HFFc6 (cell line): ENCODE measurements at regions not wholly inside any gene's neighbourhood (a gene's known extent, or its start where the extent isn't known, plus 50 kb on each side); places are given as distances from the start of the nearest gene placed in this dataset.
A peak's percentile ranks its signal among the peaks of the same experiment; 100 is the strongest.

Experiments used
- DNase-seq: peaks from one replicate; pipeline ENCODE4 v3.0.0-alpha.2; 2018
- H3K27ac Mint-ChIP-seq: 2 replicates; pipeline ENCODE4 v1.8.0; 2020; ENCODE audit warnings: mild to moderate bottlenecking, mixed read lengths
- H3K27me3 Mint-ChIP-seq: 2 replicates; pipeline ENCODE4 v1.8.0; 2021; ENCODE audit warnings: mild to moderate bottlenecking, moderate library complexity, mixed read lengths; ENCODE audit not compliant: insufficient read depth
- H3K36me3 Mint-ChIP-seq: 2 replicates; pipeline ENCODE4 v1.8.0; 2021; ENCODE audit warnings: low read depth, mixed read lengths
- H3K4me1 Mint-ChIP-seq: 2 replicates; pipeline ENCODE4 v1.8.0; 2020; ENCODE audit warnings: low read depth, mixed read lengths
- H3K4me3 Mint-ChIP-seq: 2 replicates; pipeline ENCODE4 v1.8.0; 2020; ENCODE audit warnings: mild to moderate bottlenecking, moderate library complexity, mixed read lengths
- H3K9me3 Mint-ChIP-seq: 2 replicates; pipeline ENCODE4 v1.8.0; 2020; ENCODE audit warnings: mild to moderate bottlenecking, mixed read lengths
- TF ChIP-seq, protein P1 (sequence below): fragments of 200-600 bp; sonication (generic); IDR thresholded peaks from 2 replicates; pipeline ENCODE4 v1.5.0; 2021; ENCODE audit warnings: antibody characterized with exemption, mild to moderate bottlenecking

DNA sequence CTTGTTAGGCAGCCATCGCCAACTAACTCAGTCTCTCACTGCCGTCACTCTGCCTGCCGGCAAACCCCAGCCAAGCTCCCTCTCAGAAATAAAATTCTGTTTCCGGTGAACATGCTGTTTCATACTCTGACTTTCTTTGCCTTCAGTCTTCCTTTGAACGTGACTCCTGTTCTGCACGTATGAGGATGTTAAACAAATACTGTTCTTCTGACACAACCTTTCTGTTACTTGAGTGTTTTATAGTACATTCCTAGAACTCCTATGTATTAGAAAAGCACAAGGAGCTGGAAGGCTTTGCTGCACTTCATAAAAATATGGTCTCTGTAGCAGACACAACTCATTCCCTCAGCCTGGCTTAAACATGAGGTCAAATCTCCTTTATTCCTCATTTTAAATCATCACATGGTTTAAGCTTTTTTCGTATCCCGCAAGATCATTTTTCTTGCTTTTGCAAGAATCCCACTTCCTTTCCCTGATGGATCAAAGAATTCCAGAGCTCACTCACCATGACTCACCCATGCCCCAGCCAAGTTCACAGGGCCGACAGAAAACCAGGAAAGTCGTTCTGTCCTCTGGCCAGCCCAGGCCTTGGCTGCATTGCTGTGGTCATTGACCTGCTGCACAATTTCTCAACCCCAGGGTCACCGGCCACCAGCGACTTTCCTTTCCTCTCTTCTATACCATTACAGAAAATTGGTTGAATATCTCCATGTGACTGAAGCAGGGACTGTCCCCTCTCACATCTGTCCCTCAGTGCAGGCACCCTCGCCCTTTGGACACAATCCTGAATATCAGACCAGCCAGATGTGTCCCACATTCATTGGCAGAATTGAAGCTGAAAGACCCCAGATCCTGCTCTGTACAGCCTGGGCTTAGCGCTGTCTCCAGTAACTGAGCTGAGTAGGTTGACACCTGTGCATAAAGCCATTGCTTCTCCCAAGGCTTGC, 183.1 kb upstream of the ARL4C start:
- TF ChIP-seq, protein P1, sequence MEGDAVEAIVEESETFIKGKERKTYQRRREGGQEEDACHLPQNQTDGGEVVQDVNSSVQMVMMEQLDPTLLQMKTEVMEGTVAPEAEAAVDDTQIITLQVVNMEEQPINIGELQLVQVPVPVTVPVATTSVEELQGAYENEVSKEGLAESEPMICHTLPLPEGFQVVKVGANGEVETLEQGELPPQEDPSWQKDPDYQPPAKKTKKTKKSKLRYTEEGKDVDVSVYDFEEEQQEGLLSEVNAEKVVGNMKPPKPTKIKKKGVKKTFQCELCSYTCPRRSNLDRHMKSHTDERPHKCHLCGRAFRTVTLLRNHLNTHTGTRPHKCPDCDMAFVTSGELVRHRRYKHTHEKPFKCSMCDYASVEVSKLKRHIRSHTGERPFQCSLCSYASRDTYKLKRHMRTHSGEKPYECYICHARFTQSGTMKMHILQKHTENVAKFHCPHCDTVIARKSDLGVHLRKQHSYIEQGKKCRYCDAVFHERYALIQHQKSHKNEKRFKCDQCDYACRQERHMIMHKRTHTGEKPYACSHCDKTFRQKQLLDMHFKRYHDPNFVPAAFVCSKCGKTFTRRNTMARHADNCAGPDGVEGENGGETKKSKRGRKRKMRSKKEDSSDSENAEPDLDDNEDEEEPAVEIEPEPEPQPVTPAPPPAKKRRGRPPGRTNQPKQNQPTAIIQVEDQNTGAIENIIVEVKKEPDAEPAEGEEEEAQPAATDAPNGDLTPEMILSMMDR, result no peak
- Mint-ChIP-seq H3K27me3 (no peaks in the 10 kb centered on the region), H3K4me3 (no peak overlapping the region), H3K9me3 (no peaks in the 10 kb centered on the region), H3K36me3 (peaks cover 5% of the 10 kb centered on the region), H3K4me1 (peaks cover 32% of the 10 kb centered on the region), H3K27ac (no peak overlapping the region)
- peak; percentile 93 for DNase-seq

DNA sequence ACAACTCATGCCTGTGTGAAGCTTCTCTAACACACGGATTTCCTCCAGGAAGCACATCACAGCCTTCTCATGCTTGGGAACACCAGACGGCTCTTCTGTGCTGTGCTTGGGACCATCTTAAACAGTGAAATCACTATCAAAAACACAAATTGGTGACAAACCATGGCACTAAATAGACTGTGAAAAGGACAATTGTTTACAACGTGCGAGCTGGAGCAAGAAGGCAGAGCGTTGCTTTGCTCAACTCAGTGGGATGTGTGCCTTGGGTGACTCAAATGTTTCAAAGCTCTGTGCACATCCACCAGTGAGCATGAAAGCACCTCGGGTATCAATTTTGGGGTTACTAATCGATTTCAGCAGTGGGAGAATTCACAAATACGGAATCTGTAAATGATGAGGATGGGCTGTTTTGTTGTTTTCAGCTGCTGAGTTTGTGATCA, 182.4 kb upstream of the ARL4C start:
- Mint-ChIP-seq H3K27ac (no peak overlapping the region), H3K27me3 (no peaks in the 10 kb centered on the region), H3K4me3 (no peak overlapping the region), H3K9me3 (no peaks in the 10 kb centered on the region), H3K4me1 (peaks cover 36% of the 10 kb centered on the region), H3K36me3 (peaks cover 5% of the 10 kb centered on the region)
- DNase-seq, result no peak
- TF ChIP-seq, protein P1, result no peak

DNA sequence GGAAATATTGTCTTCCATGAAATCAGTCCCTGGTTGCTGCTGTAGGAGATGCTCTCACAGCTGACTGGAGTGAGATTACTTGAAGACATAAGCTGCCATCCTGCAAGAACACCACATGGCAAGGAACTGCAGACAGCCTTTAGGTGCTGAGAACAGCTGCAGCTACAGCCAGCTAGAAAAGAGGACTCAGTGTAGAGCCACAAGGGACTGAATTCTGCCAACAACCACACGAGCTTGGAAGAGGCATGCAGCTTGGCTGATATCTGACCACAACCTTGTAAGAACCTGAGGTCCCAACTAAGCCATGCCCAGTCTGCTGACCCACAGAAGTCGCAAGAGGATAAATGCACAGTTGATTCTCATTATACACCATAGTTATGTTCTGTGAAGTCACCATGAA, 181.8 kb upstream of the ARL4C start:
- Mint-ChIP-seq H3K27me3 (no peaks in the 10 kb centered on the region), H3K27ac (no peak overlapping the region), H3K4me3 (no peak overlapping the region; the same call in 1 of the 2 replicates), H3K9me3 (no peaks in the 10 kb centered on the region), H3K4me1 (peaks cover 36% of the 10 kb centered on the region), H3K36me3 (peaks cover 5% of the 10 kb centered on the region)
- TF ChIP-seq, protein P1, result no peak
- DNase-seq, result peak; percentile 30

DNA sequence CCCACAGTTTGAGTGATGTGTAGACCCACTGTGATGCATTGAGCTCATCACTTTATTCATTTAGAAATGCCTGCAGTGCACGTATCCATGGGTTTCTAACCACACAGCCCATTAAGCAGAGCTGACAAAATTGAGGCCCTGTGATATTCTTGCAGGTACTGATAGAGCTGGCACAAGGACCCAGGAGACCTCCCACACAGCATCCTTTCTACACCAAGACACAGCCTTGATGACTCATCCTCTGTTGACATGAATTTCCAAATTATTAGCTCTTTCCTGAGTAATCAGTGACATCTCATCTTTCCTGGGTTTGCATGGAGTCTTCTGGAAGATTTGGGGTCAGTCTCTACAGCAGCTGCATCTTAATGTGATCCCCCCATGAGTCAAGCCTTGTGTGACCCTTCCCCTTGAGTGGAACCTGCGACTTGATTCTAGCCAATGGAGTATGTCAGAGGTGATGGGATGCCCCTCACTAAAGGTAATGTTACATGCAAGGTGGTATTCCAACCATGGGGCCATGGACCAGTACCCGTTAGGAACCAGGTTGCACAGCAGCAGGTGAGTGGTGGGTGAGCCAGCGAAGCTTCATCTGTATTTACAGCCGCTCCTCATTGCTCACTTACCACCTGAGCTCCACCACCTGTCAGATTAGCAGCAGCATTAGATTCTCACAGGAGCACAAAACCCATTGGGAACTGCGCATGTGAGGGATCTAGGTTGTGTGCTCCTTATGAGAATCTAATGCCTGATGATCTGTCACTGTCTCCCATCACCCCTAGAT, 181.1 kb upstream of the ARL4C start:
- Mint-ChIP-seq H3K27ac (peak overlapping the region; percentile 71), H3K27me3 (no peaks in the 10 kb centered on the region), H3K4me3 (peak overlapping the region; percentile 38; the same call in 1 of the 2 replicates), H3K9me3 (no peaks in the 10 kb centered on the region), H3K4me1 (peaks cover 42% of the 10 kb centered on the region), H3K36me3 (peaks cover 9% of the 10 kb centered on the region)
- TF ChIP-seq, protein P1, result no peak
- DNase-seq, result peak; percentile 54

DNA sequence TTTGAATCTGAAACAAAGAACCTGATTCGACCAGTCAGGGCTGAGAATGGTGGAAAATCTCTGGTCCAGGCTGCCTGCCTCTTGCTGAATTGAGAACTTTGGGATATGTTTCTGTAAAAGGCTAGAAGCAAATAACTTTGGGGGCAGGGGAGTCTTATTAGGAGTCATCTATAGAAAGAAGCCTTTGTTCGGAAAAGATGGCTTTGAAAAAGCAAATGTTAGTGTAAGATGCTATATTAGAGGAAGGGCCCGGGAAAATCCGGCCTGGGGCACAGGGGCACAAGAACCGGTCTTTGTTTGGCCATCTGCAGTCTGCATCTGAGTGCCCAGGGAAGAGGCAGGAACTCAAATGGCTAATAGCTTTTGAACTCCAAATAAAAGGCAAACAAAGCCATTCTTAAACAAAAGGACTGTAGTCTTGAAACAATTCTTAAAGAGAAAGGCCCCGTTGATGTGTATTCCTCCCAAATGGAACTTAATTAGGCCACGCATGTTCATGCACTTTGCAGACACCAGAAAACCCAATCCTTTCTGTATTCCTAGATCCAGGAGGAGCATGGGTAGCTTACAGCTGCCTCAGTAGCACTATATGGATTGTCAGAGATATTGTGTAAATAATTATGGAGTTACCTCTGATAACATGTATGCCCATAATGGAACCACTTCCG, 180.0 kb upstream of the ARL4C start:
- Mint-ChIP-seq H3K36me3 (peaks cover 6% of the 10 kb centered on the region; the same call in 1 of the 2 replicates), H3K27ac (no peak overlapping the region), H3K9me3 (no peaks in the 10 kb centered on the region), H3K4me1 (peaks cover 44% of the 10 kb centered on the region), H3K27me3 (no peaks in the 10 kb centered on the region), H3K4me3 (no peak overlapping the region)
- TF ChIP-seq, protein P1, result no peak
- DNase-seq, result no peak
